ENCODE measurements at regions not wholly inside any gene's neighbourhood (a gene's known extent, or its start where the extent isn't known, plus 50 kb on each side); places are given as distances from the start of the nearest gene placed in this dataset.

- peak; percentile 64 for TF ChIP-seq CTCF (IDR thresholded peaks at IDR 0.05; ENCODE audit: insufficient read depth, low read length, poor library complexity, severe bottlenecking)
- H3K36me3 ChIP-seq (ENCODE audit: control insufficient read depth, insufficient read depth, low read length), result no peaks in the 10 kb centered on the region
- no peak for DNase-seq (ENCODE audit: extremely low read depth, insufficient read length)
Observed at GRCh38 chr5:146965761-146966659, 87.5 kb upstream of the PPP2R2B start.

GRCh38 chr5:146967646-146968045 is 89.1 kb upstream of the PPP2R2B start:
- TF ChIP-seq CTCF (IDR thresholded peaks at IDR 0.05; ENCODE audit: insufficient read depth, low read length, poor library complexity, severe bottlenecking), result no peak
- Histone ChIP-seq H3K27me3 (replicated peaks; ENCODE audit: control insufficient read depth, insufficient read depth, low read length) (no peaks in the 10 kb centered on the region; the same call in 1 of the 2 replicates), H3K36me3 (ENCODE audit: control insufficient read depth, insufficient read depth, low read length) (no peaks in the 10 kb centered on the region), H3K4me3 (replicated peaks; ENCODE audit: low read depth, low read length) (no peak overlapping the region)
- no peak for DNase-seq (ENCODE audit: extremely low read depth, insufficient read length)

More at GRCh38 chr5:146965761-146966659, 87.5 kb upstream of the PPP2R2B start:
- H3K27me3 ChIP-seq (replicated peaks; ENCODE audit: control insufficient read depth, insufficient read depth, low read length), result no peaks in the 10 kb centered on the region; the same call in 1 of the 2 replicates
- no peak overlapping the region for H3K4me3 ChIP-seq (replicated peaks; ENCODE audit: low read depth, low read length)

- Histone ChIP-seq H3K4me3 (replicated peaks; ENCODE audit: low read depth, low read length) (no peak overlapping the region), H3K36me3 (ENCODE audit: control insufficient read depth, insufficient read depth, low read length) (no peaks in the 10 kb centered on the region), H3K27me3 (replicated peaks; ENCODE audit: control insufficient read depth, insufficient read depth, low read length) (no peaks in the 10 kb centered on the region; the same call in 1 of the 2 replicates)
- no peak for TF ChIP-seq CTCF (IDR thresholded peaks at IDR 0.05; ENCODE audit: insufficient read depth, low read length, poor library complexity, severe bottlenecking)
- no peak for DNase-seq (ENCODE audit: extremely low read depth, insufficient read length)
Observed at GRCh38 chr5:146971401-146971800, 92.8 kb upstream of the PPP2R2B start.

- Histone ChIP-seq H3K27me3 (replicated peaks; ENCODE audit: control insufficient read depth, insufficient read depth, low read length) (no peaks in the 10 kb centered on the region), H3K36me3 (ENCODE audit: control insufficient read depth, insufficient read depth, low read length) (no peaks in the 10 kb centered on the region), H3K4me3 (replicated peaks; ENCODE audit: low read depth, low read length) (no peak overlapping the region)
- DNase-seq (ENCODE audit: extremely low read depth, insufficient read length), result no peak
- TF ChIP-seq CTCF (IDR thresholded peaks at IDR 0.05; ENCODE audit: insufficient read depth, low read length, poor library complexity, severe bottlenecking), result no peak
Observed at GRCh38 chr5:146986469-146986868, 107.9 kb upstream of the PPP2R2B start.

- TF ChIP-seq CTCF (IDR thresholded peaks at IDR 0.05; ENCODE audit: insufficient read depth, low read length, poor library complexity, severe bottlenecking), result no peak
- Histone ChIP-seq H3K4me3 (replicated peaks; ENCODE audit: low read depth, low read length) (no peak overlapping the region), H3K27me3 (replicated peaks; ENCODE audit: control insufficient read depth, insufficient read depth, low read length) (no peaks in the 10 kb centered on the region), H3K36me3 (ENCODE audit: control insufficient read depth, insufficient read depth, low read length) (no peaks in the 10 kb centered on the region)
- DNase-seq (ENCODE audit: extremely low read depth, insufficient read length), result no peak
Observed at GRCh38 chr5:146993876-146994530, 115.4 kb upstream of the PPP2R2B start.

Measured in GM06990 (cell line).